NB4 (cell line): ENCODE measurements at regions not wholly inside any gene's neighbourhood (a gene's known extent, or its start where the extent isn't known, plus 50 kb on each side); places are given as distances from the start of the nearest gene placed in this dataset.

ENCODE experiments used
- DNase-seq: peaks from one replicate; pipeline ENCODE4 v3.0.0; 2010; ENCODE audit warnings: low read depth
- H3K4me3 ChIP-seq: one replicate; pipeline ENCODE4 v1.5.1; 2011; ENCODE audit warnings: mild to moderate bottlenecking, low read depth, low read length, moderate library complexity
- MYC ChIP-seq: IDR thresholded peaks from 2 replicates; pipeline ENCODE4 v1.6.1; 2011; ENCODE audit warnings: low read depth, low read length
- POLR2A ChIP-seq: IDR thresholded peaks from 2 replicates; pipeline ENCODE4 v1.6.1; 2011; ENCODE audit warnings: mild to moderate bottlenecking; ENCODE audit not compliant: insufficient read length; ENCODE audit errors: extremely low read depth
- TF ChIP-seq, protein P1 (sequence below): IDR thresholded peaks from one replicate; pipeline ENCODE4 v1.5.1; 2012; ENCODE audit warnings: low read depth, low read length
- TF ChIP-seq, protein P2 (sequence below): IDR thresholded peaks from 2 replicates; pipeline ENCODE4 v1.6.1; 2011; ENCODE audit warnings: low read depth, low read length

DNA sequence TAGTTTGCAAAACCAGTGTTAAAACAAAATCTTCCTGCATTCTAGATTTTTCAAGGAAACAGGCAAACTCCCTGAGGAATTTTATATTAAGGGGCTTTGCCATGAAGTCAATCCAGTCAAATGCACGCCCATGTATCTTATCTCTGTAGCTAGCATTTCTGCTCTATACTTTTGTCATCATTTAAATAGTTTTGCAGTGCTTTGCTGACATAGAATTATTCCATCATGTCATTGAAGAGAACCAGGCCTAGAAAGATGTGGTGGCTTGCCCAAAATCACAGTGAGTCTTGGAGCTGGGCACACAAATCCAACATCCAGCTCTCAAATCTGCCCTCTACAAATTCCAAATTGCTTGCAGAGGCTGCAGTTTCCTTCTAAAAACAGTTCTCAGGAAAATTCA, 66.7 kb upstream of the LNX1 start:
- TF ChIP-seq, protein P1, sequence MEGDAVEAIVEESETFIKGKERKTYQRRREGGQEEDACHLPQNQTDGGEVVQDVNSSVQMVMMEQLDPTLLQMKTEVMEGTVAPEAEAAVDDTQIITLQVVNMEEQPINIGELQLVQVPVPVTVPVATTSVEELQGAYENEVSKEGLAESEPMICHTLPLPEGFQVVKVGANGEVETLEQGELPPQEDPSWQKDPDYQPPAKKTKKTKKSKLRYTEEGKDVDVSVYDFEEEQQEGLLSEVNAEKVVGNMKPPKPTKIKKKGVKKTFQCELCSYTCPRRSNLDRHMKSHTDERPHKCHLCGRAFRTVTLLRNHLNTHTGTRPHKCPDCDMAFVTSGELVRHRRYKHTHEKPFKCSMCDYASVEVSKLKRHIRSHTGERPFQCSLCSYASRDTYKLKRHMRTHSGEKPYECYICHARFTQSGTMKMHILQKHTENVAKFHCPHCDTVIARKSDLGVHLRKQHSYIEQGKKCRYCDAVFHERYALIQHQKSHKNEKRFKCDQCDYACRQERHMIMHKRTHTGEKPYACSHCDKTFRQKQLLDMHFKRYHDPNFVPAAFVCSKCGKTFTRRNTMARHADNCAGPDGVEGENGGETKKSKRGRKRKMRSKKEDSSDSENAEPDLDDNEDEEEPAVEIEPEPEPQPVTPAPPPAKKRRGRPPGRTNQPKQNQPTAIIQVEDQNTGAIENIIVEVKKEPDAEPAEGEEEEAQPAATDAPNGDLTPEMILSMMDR = no peak
- TF ChIP-seq POLR2A (no peak), MYC (no peak)
- TF ChIP-seq, protein P2, sequence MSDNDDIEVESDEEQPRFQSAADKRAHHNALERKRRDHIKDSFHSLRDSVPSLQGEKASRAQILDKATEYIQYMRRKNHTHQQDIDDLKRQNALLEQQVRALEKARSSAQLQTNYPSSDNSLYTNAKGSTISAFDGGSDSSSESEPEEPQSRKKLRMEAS = no peak
- DNase-seq = no peak
- no peak overlapping the region for H3K4me3 ChIP-seq

DNA sequence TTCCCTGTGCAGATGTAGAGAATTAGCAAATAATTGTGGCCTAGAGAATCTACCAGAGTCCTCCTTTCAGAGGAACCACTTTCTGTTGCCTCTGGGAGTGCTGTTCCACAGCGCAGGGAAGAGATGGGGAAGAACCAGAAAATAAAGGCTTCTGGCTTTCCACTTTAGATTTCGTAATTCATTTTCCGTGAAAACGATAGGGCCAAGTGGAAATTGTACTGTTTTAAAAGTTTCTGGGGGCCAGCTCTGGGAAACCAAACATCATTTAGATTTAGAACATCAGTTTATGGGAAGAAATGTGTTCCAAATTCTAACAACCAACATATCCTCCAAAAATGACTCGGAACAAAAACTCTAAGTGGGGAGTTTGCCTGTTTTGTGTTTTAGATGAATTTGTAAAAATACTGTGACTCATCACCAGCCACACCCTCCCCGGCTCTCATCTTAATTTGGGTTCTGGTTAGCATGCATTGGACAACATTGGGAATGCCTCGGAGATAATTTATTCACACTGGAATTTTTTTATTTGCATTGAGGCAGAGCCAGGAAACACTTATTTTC, 65.2 kb upstream of the LNX1 start:
- DNase-seq = no peak
- H3K4me3 ChIP-seq = no peak overlapping the region
- TF ChIP-seq POLR2A (no peak), MYC (no peak)
- TF ChIP-seq, protein P2 = no peak
- TF ChIP-seq, protein P1 = no peak

DNA sequence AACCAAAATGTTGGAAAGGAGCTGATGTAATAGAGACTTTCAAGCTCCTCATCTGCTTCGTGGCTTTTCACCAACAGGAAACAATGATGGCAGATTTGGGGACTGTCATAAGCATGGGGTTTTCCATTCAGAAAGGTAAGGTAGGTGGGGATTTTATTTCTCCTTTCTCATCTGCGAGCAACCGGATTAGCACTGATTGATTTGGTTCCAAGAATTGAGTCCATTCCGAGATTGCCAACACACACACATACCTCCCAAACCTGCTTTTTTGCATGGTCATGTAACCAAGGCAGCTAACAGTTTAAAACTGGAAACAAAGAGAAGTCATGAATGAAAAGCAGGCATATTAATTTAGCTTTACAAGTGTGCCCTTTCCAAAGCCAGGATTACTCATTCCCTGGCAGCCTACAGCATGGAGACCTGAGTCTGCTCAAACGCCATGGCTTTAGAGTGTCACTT, 63.0 kb upstream of the LNX1 start:
- no peak overlapping the region for H3K4me3 ChIP-seq
- TF ChIP-seq, protein P2 = no peak
- TF ChIP-seq, protein P1 = no peak
- no peak for TF ChIP-seq MYC
- no peak for TF ChIP-seq POLR2A
- no peak for DNase-seq

DNA sequence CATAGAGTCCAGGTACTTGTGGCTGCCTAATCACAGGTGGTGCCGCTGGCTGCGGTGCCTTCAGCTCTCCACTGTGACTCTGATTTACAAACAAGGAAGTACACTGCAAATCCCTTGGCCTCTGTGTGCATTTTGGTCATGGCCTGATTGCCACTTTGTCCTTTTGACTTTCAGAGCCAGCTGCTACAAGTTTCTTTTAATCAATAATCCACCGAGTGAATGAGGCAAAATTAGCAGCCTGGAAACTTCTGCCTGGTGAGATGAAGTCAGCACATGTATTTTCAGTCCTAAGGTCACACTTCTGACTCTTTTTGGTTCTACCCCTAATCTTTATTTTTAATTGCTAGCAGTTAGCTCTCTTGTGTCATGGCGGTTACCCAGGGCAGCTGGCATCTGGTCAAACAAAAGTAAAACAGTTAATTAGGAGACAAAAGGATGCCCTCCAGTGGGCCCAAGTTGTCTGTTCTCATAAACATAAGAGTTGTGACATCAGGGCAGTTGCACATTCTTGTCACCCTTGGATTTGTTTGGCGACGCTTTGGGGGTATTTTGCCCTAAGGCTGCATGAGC, 62.3 kb upstream of the LNX1 start:
- TF ChIP-seq MYC (no peak), POLR2A (no peak)
- TF ChIP-seq, protein P1 = no peak
- TF ChIP-seq, protein P2 = no peak
- H3K4me3 ChIP-seq = no peak overlapping the region
- peak; percentile 29 for DNase-seq

DNA sequence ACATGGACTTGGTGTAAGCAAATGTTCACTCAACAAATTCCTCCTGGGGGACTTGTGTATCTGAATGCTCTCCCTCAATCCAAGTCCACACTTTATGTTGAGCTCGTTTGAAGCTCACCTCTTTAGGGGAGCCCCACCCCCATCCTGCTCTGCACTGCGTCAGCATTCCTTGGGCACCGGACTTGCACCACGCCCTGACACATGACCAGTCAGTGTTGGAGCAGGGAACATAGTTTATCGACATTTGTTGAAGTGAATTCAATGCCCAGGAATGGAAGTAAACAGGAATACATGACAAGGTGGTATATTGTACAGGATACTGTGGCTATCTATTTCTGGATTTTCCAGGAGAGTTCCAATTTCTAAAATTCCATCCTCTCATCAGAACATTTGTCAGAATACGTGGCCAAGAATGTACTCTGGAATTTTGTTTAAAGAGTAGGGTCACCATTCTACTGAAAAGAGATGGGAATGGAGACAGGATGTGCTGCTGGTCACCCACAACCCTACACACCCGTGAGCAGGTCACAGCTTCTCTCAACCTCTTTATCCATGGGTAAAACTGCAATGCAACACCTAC, 60.0 kb upstream of the LNX1 start:
- DNase-seq = no peak
- TF ChIP-seq, protein P2 = no peak
- TF ChIP-seq MYC = no peak
- no peak for TF ChIP-seq POLR2A
- TF ChIP-seq, protein P1 = no peak
- no peak overlapping the region for H3K4me3 ChIP-seq
